ENCODE measurements at regions not wholly inside any gene's neighbourhood (a gene's known extent, or its start where the extent isn't known, plus 50 kb on each side); places are given as distances from the start of the nearest gene placed in this dataset.

- TF ChIP-seq, protein P1, sequence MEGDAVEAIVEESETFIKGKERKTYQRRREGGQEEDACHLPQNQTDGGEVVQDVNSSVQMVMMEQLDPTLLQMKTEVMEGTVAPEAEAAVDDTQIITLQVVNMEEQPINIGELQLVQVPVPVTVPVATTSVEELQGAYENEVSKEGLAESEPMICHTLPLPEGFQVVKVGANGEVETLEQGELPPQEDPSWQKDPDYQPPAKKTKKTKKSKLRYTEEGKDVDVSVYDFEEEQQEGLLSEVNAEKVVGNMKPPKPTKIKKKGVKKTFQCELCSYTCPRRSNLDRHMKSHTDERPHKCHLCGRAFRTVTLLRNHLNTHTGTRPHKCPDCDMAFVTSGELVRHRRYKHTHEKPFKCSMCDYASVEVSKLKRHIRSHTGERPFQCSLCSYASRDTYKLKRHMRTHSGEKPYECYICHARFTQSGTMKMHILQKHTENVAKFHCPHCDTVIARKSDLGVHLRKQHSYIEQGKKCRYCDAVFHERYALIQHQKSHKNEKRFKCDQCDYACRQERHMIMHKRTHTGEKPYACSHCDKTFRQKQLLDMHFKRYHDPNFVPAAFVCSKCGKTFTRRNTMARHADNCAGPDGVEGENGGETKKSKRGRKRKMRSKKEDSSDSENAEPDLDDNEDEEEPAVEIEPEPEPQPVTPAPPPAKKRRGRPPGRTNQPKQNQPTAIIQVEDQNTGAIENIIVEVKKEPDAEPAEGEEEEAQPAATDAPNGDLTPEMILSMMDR (IDR thresholded peaks at IDR 0.05; ENCODE audit: unreplicated experiment in 3 of 3) = no peak
- Mint-ChIP-seq H3K27ac (no peak overlapping the region), H3K4me3 (no peak overlapping the region), H3K36me3 (ENCODE audit: low read depth) (no peaks in the 10 kb centered on the region), H3K4me1 (no peaks in the 10 kb centered on the region), H3K27me3 (ENCODE audit: low read depth) (peaks cover 5% of the 10 kb centered on the region), H3K9me3 (no peaks in the 10 kb centered on the region)
Observed at GRCh38 chr1:14437417-14437918, 161.0 kb upstream of the KAZN start.

DNA sequence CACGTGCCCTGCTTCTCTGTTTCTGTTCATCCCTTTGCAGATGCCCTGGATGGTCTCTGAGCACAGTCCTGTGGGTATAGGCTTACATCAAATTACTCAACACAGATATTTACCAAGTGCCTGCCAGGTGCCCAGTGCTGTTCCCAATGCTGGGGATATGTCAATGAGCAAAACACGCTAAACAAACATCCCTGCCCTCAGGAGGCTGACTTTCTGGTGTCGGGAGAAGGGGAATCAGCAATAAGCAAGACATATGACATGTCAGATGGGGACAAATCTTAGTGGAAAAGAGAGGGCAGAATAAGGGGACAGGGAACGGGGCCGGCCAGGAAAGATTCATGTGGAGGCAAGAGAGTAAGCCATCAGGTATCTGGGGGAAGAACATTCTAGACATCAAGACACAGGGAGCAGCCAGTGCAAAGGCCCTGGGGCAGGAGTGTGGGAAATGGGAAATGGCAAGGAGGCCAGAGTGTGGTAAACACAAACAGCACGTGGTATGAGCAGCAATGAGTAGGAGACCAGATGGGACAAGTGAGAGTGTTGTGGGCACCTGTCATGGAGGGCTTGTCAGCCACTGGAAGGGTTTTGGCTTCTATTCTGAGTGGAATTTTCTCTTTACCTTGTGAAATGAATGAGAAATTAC lies 160.2 kb upstream of the KAZN start:
- TF ChIP-seq, protein P1 (IDR thresholded peaks at IDR 0.05; ENCODE audit: unreplicated experiment in 3 of 3) = no peak
- Mint-ChIP-seq H3K9me3 (no peaks in the 10 kb centered on the region), H3K4me3 (no peak overlapping the region), H3K27me3 (ENCODE audit: low read depth) (peaks cover 3% of the 10 kb centered on the region), H3K4me1 (peaks cover 7% of the 10 kb centered on the region), H3K27ac (no peak overlapping the region), H3K36me3 (ENCODE audit: low read depth) (no peaks in the 10 kb centered on the region)

DNA sequence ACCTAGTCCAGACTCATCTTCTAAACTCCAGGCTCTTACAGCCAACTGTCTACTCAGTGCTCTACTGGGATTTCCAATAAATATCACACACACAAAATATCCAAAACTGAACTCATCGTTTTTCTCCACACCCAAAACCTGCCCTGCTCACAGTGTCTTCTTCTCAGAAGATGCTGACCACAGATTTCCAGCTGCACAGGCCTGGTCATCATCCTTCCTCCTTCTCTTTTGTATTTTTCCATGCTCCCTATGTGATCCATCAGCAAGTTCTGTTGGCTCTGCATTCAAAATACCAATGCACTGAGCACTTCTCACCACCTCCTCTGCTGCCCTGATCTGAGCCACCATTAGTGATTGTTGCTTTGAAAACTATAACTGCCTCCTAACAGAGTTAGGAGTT lies 159.5 kb upstream of the KAZN start:
- TF ChIP-seq, protein P1 (IDR thresholded peaks at IDR 0.05; ENCODE audit: unreplicated experiment in 3 of 3) = no peak
- Mint-ChIP-seq H3K27ac (no peak overlapping the region), H3K9me3 (no peaks in the 10 kb centered on the region), H3K36me3 (ENCODE audit: low read depth) (no peaks in the 10 kb centered on the region), H3K4me1 (peaks cover 15% of the 10 kb centered on the region), H3K4me3 (no peak overlapping the region), H3K27me3 (ENCODE audit: low read depth) (no peaks in the 10 kb centered on the region)

- H3K4me1 Mint-ChIP-seq = peaks cover 15% of the 10 kb centered on the region
- TF ChIP-seq, protein P1 (IDR thresholded peaks at IDR 0.05; ENCODE audit: unreplicated experiment in 3 of 3) = no peak
- H3K4me3 Mint-ChIP-seq = no peak overlapping the region
- H3K36me3 Mint-ChIP-seq (ENCODE audit: low read depth) = no peaks in the 10 kb centered on the region
- no peaks in the 10 kb centered on the region for H3K9me3 Mint-ChIP-seq
- H3K27me3 Mint-ChIP-seq (ENCODE audit: low read depth) = no peaks in the 10 kb centered on the region
- no peak overlapping the region for H3K27ac Mint-ChIP-seq
Observed at GRCh38 chr1:14440166-14440565, 158.3 kb upstream of the KAZN start.

DNA sequence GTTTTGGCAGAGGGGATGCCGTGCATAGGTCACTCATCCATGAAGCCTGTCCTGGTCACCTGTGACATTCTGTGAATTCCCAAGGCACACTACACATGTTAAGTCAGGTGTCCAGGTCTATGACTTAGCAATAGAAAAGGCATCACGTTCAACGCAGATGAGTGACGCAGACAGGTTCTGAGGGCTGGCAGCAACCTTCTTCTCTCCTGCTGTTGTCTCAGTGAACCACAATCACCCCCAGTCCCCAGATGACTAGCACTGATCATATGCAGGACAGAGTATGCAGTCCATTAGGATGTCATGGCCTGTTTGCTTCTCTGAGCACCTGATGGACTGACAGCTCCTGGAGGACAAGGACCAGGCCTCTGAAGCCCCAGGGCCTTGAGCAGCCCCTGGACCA lies 157.8 kb upstream of the KAZN start:
- Mint-ChIP-seq H3K4me3 (no peak overlapping the region), H3K36me3 (ENCODE audit: low read depth) (no peaks in the 10 kb centered on the region), H3K9me3 (no peaks in the 10 kb centered on the region), H3K27me3 (ENCODE audit: low read depth) (peaks cover 4% of the 10 kb centered on the region), H3K4me1 (peaks cover 15% of the 10 kb centered on the region), H3K27ac (no peak overlapping the region)
- TF ChIP-seq, protein P1 (IDR thresholded peaks at IDR 0.05; ENCODE audit: unreplicated experiment in 3 of 3) = no peak

- Mint-ChIP-seq H3K4me3 (no peak overlapping the region), H3K36me3 (ENCODE audit: low read depth) (no peaks in the 10 kb centered on the region), H3K27ac (no peak overlapping the region), H3K4me1 (peaks cover 15% of the 10 kb centered on the region), H3K9me3 (no peaks in the 10 kb centered on the region), H3K27me3 (ENCODE audit: low read depth) (peaks cover 7% of the 10 kb centered on the region)
- TF ChIP-seq, protein P1 (IDR thresholded peaks at IDR 0.05; ENCODE audit: unreplicated experiment in 3 of 3) = no peak
Observed at GRCh38 chr1:14441302-14441741, 157.2 kb upstream of the KAZN start.
